ENCODE measurements at regions not wholly inside any gene's neighbourhood (a gene's known extent, or its start where the extent isn't known, plus 50 kb on each side); places are given as distances from the start of the nearest gene placed in this dataset.

DNA sequence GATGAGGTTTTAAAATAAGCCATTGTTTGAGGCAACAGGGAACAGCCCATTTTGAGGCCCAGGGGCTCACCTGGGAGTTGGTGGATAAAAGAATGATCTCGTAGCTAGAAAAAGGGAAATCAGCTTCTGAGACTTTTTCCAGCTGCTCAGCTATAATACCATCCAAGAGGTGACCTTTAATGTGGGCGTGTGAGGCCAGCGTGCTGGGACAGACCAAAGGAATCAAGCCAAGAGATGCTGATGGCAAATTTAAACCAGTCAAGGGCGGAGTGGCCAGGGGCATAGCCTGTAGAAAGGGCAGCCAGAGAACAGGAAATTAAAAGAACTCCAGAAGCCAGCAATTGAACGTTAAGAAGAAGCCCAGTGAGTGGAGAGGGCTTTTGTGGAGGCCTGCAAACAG is 132.6 kb downstream of the IER5 start (continued):
- TF ChIP-seq RERE (CRISPR knock-in tag; IDR thresholded peaks at IDR 0.05; ENCODE audit: low read depth): no peak
- TF ChIP-seq TEAD2 (CRISPR knock-in tag; IDR thresholded peaks at IDR 0.05): no peak
- no peak for TF ChIP-seq ZNF143 (CRISPR knock-in tag; IDR thresholded peaks at IDR 0.05)
- no peak for TF ChIP-seq MAF1 (CRISPR knock-in tag; IDR thresholded peaks at IDR 0.05; ENCODE audit: borderline replicate concordance)
- no peak for TF ChIP-seq ZNF83 (CRISPR knock-in tag; IDR thresholded peaks at IDR 0.05; ENCODE audit: borderline replicate concordance)
- TF ChIP-seq CHD2 (IDR thresholded peaks at IDR 0.05; ENCODE audit: low read depth, low read length): no peak
- TF ChIP-seq CBX2 (IDR thresholded peaks at IDR 0.05; ENCODE audit: low read depth, low read length): no peak
- TF ChIP-seq CBX2 (CRISPR knock-in tag; IDR thresholded peaks at IDR 0.05; ENCODE audit: low read depth): no peak

- intact Hi-C loops (cut with micrococcal nuclease; ENCODE audit: unreplicated experiment): no loop called here
- CTCF ChIA-PET (ENCODE audit: low intra/inter-chr PET ratio, low total read pairs): no interaction called here
- TF ChIP-seq ZNF274 (CRISPR knock-in tag; IDR thresholded peaks at IDR 0.05) (no peak), ATF2 (CRISPR knock-in tag; IDR thresholded peaks at IDR 0.05) (no peak), NPAS2 (CRISPR knock-in tag; IDR thresholded peaks at IDR 0.05; ENCODE audit: borderline replicate concordance) (no peak), SMARCE1 (IDR thresholded peaks at IDR 0.05; ENCODE audit: borderline replicate concordance) (no peak), EZH2 (conservative IDR thresholded peaks at IDR 0.05; ENCODE audit: low read depth, low read length) (no peak)
- TF ChIP-seq, protein P1, sequence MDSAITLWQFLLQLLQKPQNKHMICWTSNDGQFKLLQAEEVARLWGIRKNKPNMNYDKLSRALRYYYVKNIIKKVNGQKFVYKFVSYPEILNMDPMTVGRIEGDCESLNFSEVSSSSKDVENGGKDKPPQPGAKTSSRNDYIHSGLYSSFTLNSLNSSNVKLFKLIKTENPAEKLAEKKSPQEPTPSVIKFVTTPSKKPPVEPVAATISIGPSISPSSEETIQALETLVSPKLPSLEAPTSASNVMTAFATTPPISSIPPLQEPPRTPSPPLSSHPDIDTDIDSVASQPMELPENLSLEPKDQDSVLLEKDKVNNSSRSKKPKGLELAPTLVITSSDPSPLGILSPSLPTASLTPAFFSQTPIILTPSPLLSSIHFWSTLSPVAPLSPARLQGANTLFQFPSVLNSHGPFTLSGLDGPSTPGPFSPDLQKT (CRISPR knock-in tag; IDR thresholded peaks at IDR 0.05; ENCODE audit: borderline replicate concordance): no peak
- TF ChIP-seq, protein P2, sequence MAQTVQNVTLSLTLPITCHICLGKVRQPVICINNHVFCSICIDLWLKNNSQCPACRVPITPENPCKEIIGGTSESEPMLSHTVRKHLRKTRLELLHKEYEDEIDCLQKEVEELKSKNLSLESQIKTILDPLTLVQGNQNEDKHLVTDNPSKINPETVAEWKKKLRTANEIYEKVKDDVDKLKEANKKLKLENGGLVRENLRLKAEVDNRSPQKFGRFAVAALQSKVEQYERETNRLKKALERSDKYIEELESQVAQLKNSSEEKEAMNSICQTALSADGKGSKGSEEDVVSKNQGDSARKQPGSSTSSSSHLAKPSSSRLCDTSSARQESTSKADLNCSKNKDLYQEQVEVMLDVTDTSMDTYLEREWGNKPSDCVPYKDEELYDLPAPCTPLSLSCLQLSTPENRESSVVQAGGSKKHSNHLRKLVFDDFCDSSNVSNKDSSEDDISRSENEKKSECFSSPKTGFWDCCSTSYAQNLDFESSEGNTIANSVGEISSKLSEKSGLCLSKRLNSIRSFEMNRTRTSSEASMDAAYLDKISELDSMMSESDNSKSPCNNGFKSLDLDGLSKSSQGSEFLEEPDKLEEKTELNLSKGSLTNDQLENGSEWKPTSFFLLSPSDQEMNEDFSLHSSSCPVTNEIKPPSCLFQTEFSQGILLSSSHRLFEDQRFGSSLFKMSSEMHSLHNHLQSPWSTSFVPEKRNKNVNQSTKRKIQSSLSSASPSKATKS (CRISPR knock-in tag; IDR thresholded peaks at IDR 0.05): no peak
Observed at GRCh38 chr1:181222972-181223505, 134.5 kb downstream of the IER5 start.

More at GRCh38 chr1:181222972-181223505, 134.5 kb downstream of the IER5 start:
- WGBS (ENCODE audit: low lambda C conversion rate): 35% methylated on average over 5 of the region's 7 CpGs
- in situ Hi-C loops (cut with HindIII; ENCODE audit: extremely low pct_ligation_motif_present, low pct_unique_long_range_greater_than_20kb): no loop called here
- Histone ChIP-seq H3K9ac (ENCODE audit: insufficient read depth, low read depth, low read length) (no peak overlapping the region), H3K4me1 (ENCODE audit: insufficient read depth, low read length) (no peaks in the 10 kb centered on the region), H3K27ac (ENCODE audit: extremely low read length, insufficient read depth, low read length) (no peak overlapping the region), H2AFZ (ENCODE audit: low read length) (no peak overlapping the region), H3K27me3 (ENCODE audit: control insufficient read depth in 1 of 2, insufficient read depth in 2 of 2, low read length in 2 of 2) (peaks cover 3 to 13% of the 10 kb centered on the region in 2 experiments; a peak in 1 of 5 replicates), H3K4me3 (replicated peaks in 1 of 3; ENCODE audit: insufficient read depth in 1 of 3, low read depth in 2 of 3, low read length in 3 of 3) (no peak overlapping the region), H3K4me2 (ENCODE audit: low read depth, low read length) (no peak overlapping the region), H3K9me3 (ENCODE audit: low read length) (no peaks in the 10 kb centered on the region), H3K36me3 (replicated peaks in 1 of 2; ENCODE audit: control insufficient read depth in 1 of 2, insufficient read depth in 2 of 2, low read length in 2 of 2) (no peaks in the 10 kb centered on the region), H3K79me2 (ENCODE audit: insufficient read depth, low read length) (no peaks in the 10 kb centered on the region), H4K20me1 (ENCODE audit: insufficient read depth, low read length) (no peaks in the 10 kb centered on the region)
- ATAC-seq (no peak), FAIRE-seq (no peak), DNase-seq (ENCODE audit: low spot score) (no peak)
- no TSS peak for BruUV-seq (replicated peaks)
- POLR2A ChIA-PET: no interaction called here
